Head of caudate nucleus (tissue), 42 donors: ENCODE measurements at regions not wholly inside any gene's neighbourhood (a gene's known extent, or its start where the extent isn't known, plus 50 kb on each side); places are given as distances from the start of the nearest gene placed in this dataset.
"Not testable (repeated sequence)": the region's sequence is repeated elsewhere in the genome, so short reads cannot be mapped to it uniquely, and the experiment has no call there.

Experiments
- DNase-seq, 42 donors: peaks; one replicate each; pipeline versions ENCODE4 v3.0.0 to v3.0.0-alpha.2; 2020 to 2021; ENCODE audit warnings: mixed read lengths in 7 of 42
- intact Hi-C: fragments of 100-400 bp; cut with DNase I; formaldehyde crosslinking; loops from one replicate; pipeline ENCODE4 v1.15.0; 2022

GRCh38 chr12:19915392-19916195, 452.7 kb upstream of the PDE3A start:
- intact Hi-C loops = no loop called here
- DNase-seq = no peak

GRCh38 chr12:19916196-19916753, 452.1 kb upstream of the PDE3A start:
- DNase-seq = no peak
- intact Hi-C loops = no loop called here

GRCh38 chr12:19916974-19917373, 451.4 kb upstream of the PDE3A start:
- intact Hi-C loops = no loop called here
- DNase-seq = no peak

GRCh38 chr12:19921716-19922115, 446.6 kb upstream of the PDE3A start:
- DNase-seq, intact Hi-C loops: not testable (repeated sequence)

GRCh38 chr12:19922717-19923116, 445.6 kb upstream of the PDE3A start:
- intact Hi-C loops = no loop called here
- DNase-seq = no peak

- no peak for DNase-seq
- intact Hi-C loops = no loop called here
Observed at GRCh38 chr12:19924360-19924759, 444.0 kb upstream of the PDE3A start.

- intact Hi-C loops = no loop called here
- DNase-seq = no peak
Observed at GRCh38 chr12:19925841-19926240, 442.5 kb upstream of the PDE3A start.

- no peak for DNase-seq
- intact Hi-C loops = no loop called here
Observed at GRCh38 chr12:19926266-19926665, 442.1 kb upstream of the PDE3A start.

- DNase-seq = no peak
- intact Hi-C loops = no loop called here
Observed at GRCh38 chr12:19927661-19928060, 440.7 kb upstream of the PDE3A start.

GRCh38 chr12:19932413-19932812, 435.9 kb upstream of the PDE3A start:
- intact Hi-C loops = no loop called here
- DNase-seq = no peak

GRCh38 chr12:19933924-19934323, 434.4 kb upstream of the PDE3A start:
- intact Hi-C loops = no loop called here
- no peak for DNase-seq

GRCh38 chr12:19937161-19937560, 431.2 kb upstream of the PDE3A start:
- intact Hi-C loops = no loop called here
- no peak for DNase-seq

- intact Hi-C loops = no loop called here
- DNase-seq = no peak
Observed at GRCh38 chr12:19938031-19938430, 430.3 kb upstream of the PDE3A start.

- DNase-seq = no peak
- intact Hi-C loops = no loop called here
Observed at GRCh38 chr12:19938491-19938890, 429.8 kb upstream of the PDE3A start.

- intact Hi-C loops = no loop called here
- no peak for DNase-seq
Observed at GRCh38 chr12:19940267-19940666, 428.1 kb upstream of the PDE3A start.

GRCh38 chr12:19941096-19941495, 427.2 kb upstream of the PDE3A start:
- intact Hi-C loops = no loop called here
- no peak for DNase-seq

- no peak for DNase-seq
- intact Hi-C loops = no loop called here
Observed at GRCh38 chr12:19945559-19946435, 422.5 kb upstream of the PDE3A start.

GRCh38 chr12:19946550-19946949, 421.8 kb upstream of the PDE3A start:
- DNase-seq = no peak
- intact Hi-C loops = no loop called here

- intact Hi-C loops = no loop called here
- no peak for DNase-seq
Observed at GRCh38 chr12:19947344-19947743, 421.0 kb upstream of the PDE3A start.

GRCh38 chr12:19951664-19952063, 416.7 kb upstream of the PDE3A start:
- intact Hi-C loops = no loop called here
- no peak for DNase-seq
